Right lobe of liver (tissue), 4 donors: ENCODE measurements at regions not wholly inside any gene's neighbourhood (a gene's known extent, or its start where the extent isn't known, plus 50 kb on each side); places are given as distances from the start of the nearest gene placed in this dataset.

Source experiments
- CTCF ChIP-seq, 4 donors: fragments of 200-600 bp in 3 of 4; fragments of 450-650 bp in 1 of 4; IDR thresholded peaks; one replicate each; pipeline versions ENCODE4 v1.5.1 to v1.8.0; 2016 to 2022; ENCODE audit warnings: antibody characterized with exemption in 4 of 4, mild to moderate bottlenecking in 2 of 4
- POLR2A ChIP-seq: fragments of 450-650 bp; IDR thresholded peaks from one replicate; pipeline ENCODE4 v1.6.1; 2017; ENCODE audit warnings: antibody characterized with exemption, mild to moderate bottlenecking
- donor health status: DM: no; HTN: no; CAD: no.
- donor health status: DM: no; HTN: no; CAD: no.
- donor health status: DM: no; HTN: yes; CAD: no.

DNA sequence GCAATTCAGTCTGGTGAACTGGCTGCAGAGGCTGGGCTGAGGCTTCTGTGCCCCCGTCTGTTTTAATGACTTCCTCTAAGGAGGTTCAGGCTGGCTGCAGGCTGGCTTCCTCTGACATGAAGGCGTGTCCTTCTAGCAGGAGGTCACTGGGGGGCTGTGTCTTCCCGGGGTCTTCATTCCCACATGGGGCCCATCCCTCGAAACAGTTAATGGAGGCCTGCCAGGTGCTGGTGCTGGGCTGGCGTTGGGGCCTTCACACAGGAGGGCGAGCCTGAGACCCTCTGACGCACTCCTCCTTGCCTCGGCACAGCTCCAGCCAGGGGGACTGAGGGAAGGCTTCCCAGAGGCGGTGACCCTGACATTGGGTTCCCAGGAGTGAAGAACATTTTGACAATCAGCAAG, 57.7 kb upstream of the DLK1 start:
- TF ChIP-seq CTCF (IDR thresholded peaks at IDR 0.05): no peak
- TF ChIP-seq POLR2A: no peak
